ENCODE measurements at regions not wholly inside any gene's neighbourhood (a gene's known extent, or its start where the extent isn't known, plus 50 kb on each side); places are given as distances from the start of the nearest gene placed in this dataset.

GRCh38 chr4:148787831-148788477 is 345.7 kb upstream of the NR3C2 start:
- DNase-seq (ENCODE audit: low read depth) = peak; percentile 99
- no peak for TF ChIP-seq CTCF (IDR thresholded peaks at IDR 0.05; ENCODE audit: control insufficient read depth, extremely low read depth, insufficient read depth)
- no peak overlapping the region for H3K4me3 ChIP-seq (ENCODE audit: low read depth, low read length)

GRCh38 chr4:148787285-148787684 is 345.1 kb upstream of the NR3C2 start:
- no peak for TF ChIP-seq CTCF (IDR thresholded peaks at IDR 0.05; ENCODE audit: control insufficient read depth, extremely low read depth, insufficient read depth)
- no peak for DNase-seq (ENCODE audit: low read depth)
- no peak overlapping the region for H3K4me3 ChIP-seq (ENCODE audit: low read depth, low read length)

- no peak for TF ChIP-seq CTCF (IDR thresholded peaks at IDR 0.05; ENCODE audit: control insufficient read depth, extremely low read depth, insufficient read depth)
- DNase-seq (ENCODE audit: low read depth) = peak; percentile 37
- H3K4me3 ChIP-seq (ENCODE audit: low read depth, low read length) = no peak overlapping the region
Observed at GRCh38 chr4:148786699-148787098, 344.5 kb upstream of the NR3C2 start.

- TF ChIP-seq CTCF (IDR thresholded peaks at IDR 0.05; ENCODE audit: control insufficient read depth, extremely low read depth, insufficient read depth) = no peak
- H3K4me3 ChIP-seq (ENCODE audit: low read depth, low read length) = no peak overlapping the region
- no peak for DNase-seq (ENCODE audit: low read depth)
Observed at GRCh38 chr4:148782284-148782683, 340.1 kb upstream of the NR3C2 start.

GRCh38 chr4:148780426-148781005 is 338.3 kb upstream of the NR3C2 start:
- TF ChIP-seq CTCF (IDR thresholded peaks at IDR 0.05; ENCODE audit: control insufficient read depth, extremely low read depth, insufficient read depth) = no peak
- H3K4me3 ChIP-seq (ENCODE audit: low read depth, low read length) = no peak overlapping the region
- no peak for DNase-seq (ENCODE audit: low read depth)

GRCh38 chr4:148779771-148780170 is 337.6 kb upstream of the NR3C2 start:
- no peak for DNase-seq (ENCODE audit: low read depth)
- H3K4me3 ChIP-seq (ENCODE audit: low read depth, low read length) = no peak overlapping the region
- TF ChIP-seq CTCF (IDR thresholded peaks at IDR 0.05; ENCODE audit: control insufficient read depth, extremely low read depth, insufficient read depth) = no peak

Measured in LNCaP clone FGC (cell line).